Spleen (tissue), 11 donors: ENCODE measurements at regions not wholly inside any gene's neighbourhood (a gene's known extent, or its start where the extent isn't known, plus 50 kb on each side); places are given as distances from the start of the nearest gene placed in this dataset.

Experiments used
- DNase-seq: peaks from one replicate; pipeline ENCODE4 v3.0.0-alpha.2; 2020
- H3K27ac ChIP-seq, 8 donors: fragments of 200-600 bp; sonication (generic) in 7 of 8; 1 replicate in 4 of 8; 2 replicates in 4 of 8; pipeline versions ENCODE4 v1.5.0 to v1.8.0; 2016 to 2021; ENCODE audit warnings: inconsistent platforms in 4 of 8, mild to moderate bottlenecking in 4 of 8, moderate library complexity in 1 of 8
- H3K27me3 ChIP-seq, 7 donors: fragments of 200-600 bp; sonication (generic) in 6 of 7; replicated peaks in 1 of 7; 1 replicate in 4 of 7; 2 replicates in 3 of 7; pipeline versions ENCODE4 v1.5.0 to v1.8.0; 2016 to 2021; ENCODE audit warnings: inconsistent platforms in 3 of 7, mild to moderate bottlenecking in 1 of 7
- H3K36me3 ChIP-seq, 6 donors: fragments of 200-600 bp; sonication (generic) in 5 of 6; 1 replicate in 4 of 6; 2 replicates in 2 of 6; pipeline versions ENCODE4 v1.5.0 to v1.8.0; 2016 to 2021; ENCODE audit warnings: inconsistent platforms in 2 of 6
- H3K4me1 ChIP-seq, 6 donors: fragments of 200-600 bp; sonication (generic) in 5 of 6; 1 replicate in 3 of 6; 2 replicates in 3 of 6; pipeline versions ENCODE4 v1.5.0 to v1.8.0; 2016 to 2021; ENCODE audit warnings: inconsistent platforms in 3 of 6
- H3K4me3 ChIP-seq, 8 donors: fragments of 200-600 bp; sonication (generic) in 7 of 8; 1 replicate in 4 of 8; 2 replicates in 4 of 8; pipeline versions ENCODE4 v1.5.0 to v1.8.0; 2016 to 2021; ENCODE audit warnings: inconsistent platforms in 4 of 8, mild to moderate bottlenecking in 4 of 8, moderate library complexity in 2 of 8
- H3K9me3 ChIP-seq, 8 donors: fragments of 200-600 bp; sonication (generic) in 7 of 8; 1 replicate in 4 of 8; 2 replicates in 4 of 8; pipeline versions ENCODE4 v1.5.0 to v1.8.0; 2016 to 2021; ENCODE audit warnings: inconsistent platforms in 4 of 8
- CTCF ChIP-seq, 11 experiments: fragments of 200-600 bp in 7 of 11; fragments of 450-650 bp in 4 of 11; sonication (generic) in 4 of 11; IDR thresholded peaks in 8 of 11; conservative IDR thresholded peaks in 3 of 11; 1 replicate in 7 of 11; 2 replicates in 4 of 11; pipeline versions ENCODE4 v1.4.0 to v1.8.0; 2016 to 2021; ENCODE audit warnings: antibody characterized with exemption in 11 of 11, inconsistent platforms in 4 of 11, mild to moderate bottlenecking in 1 of 11
- POLR2A ChIP-seq, 3 donors: fragments of 450-650 bp; IDR thresholded peaks; one replicate each; pipeline ENCODE4 v1.5.1; 2017; ENCODE audit warnings: antibody characterized with exemption in 3 of 3, mild to moderate bottlenecking in 1 of 3
- POLR2AphosphoS5 ChIP-seq, 3 donors: sonication (generic); formaldehyde crosslinking; IDR thresholded peaks; one replicate each; pipeline ENCODE4 v1.5.1; 2017; ENCODE audit warnings: antibody characterized with exemption in 3 of 3
- WGBS, 5 donors: extraction: QIAGEN DNeasy Blood & Tissue Kit in 3 of 5; methylation state at CpG; one replicate each; pipeline versions ENCODE4 v1.1.5 to v1.1.7; 2013 to 2018; 5-methylcytosine and 5-hydroxymethylcytosine counted together
- intact Hi-C: fragments of 100-400 bp; cut with DNase I; formaldehyde crosslinking; loops from one replicate; pipeline ENCODE4 v1.15.0; 2023; ENCODE audit warnings: low total_unique reads
- donor health status: healthy with polysubstance abuse.
- donor health status: DM: no; HTN: no; CAD: no; lungs with moderate emphysema.
- donor health status: DM: no; HTN: no; CAD: no.
- donor health status: Bipolar disorder and iron deficiency.
- donor health status: healthy.
- donor health status: DM: no; HTN: no; CAD: no.
- donor health status: DM: yes; HTN: yes; CAD: no.

DNA sequence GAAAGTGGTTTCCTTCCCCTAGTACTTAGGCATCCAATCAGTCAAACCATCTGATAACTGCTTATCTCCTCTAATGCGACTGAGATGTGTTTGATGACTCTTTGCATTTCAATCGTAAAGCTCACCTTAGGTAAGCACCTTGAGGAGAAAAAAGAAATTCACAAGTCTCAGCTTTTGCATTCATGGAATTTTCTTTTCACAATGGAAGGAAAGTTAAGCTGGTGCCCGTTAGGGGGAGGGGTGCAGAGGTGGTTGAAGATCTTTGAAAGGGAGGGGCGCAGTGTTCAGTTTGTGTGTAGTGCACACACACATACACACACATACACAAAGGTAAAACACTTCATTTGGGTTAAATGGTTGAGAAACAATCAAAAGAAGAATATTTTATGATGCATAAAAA, 87.1 kb upstream of the SALL4 start:
- DNase-seq, result no peak
- Histone ChIP-seq H3K27me3 (peaks cover 0 to 2% (median 0%) of the 10 kb centered on the region in 7 donors), H3K36me3 (no peaks in the 10 kb centered on the region), H3K4me1 (no peaks in the 10 kb centered on the region), H3K27ac (no peak overlapping the region), H3K4me3 (no peak overlapping the region), H3K9me3 (no peaks in the 10 kb centered on the region)
- WGBS, 5 donors, result 49 to 65% (median 55%) methylated on average over 4 of the region's 4 CpGs
- TF ChIP-seq POLR2AphosphoS5 (IDR thresholded peaks at IDR 0.05), result no peak
- no peak for TF ChIP-seq CTCF (IDR thresholded peaks at IDR 0.05 in 8 of 11, conservative IDR thresholded peaks at IDR 0.05 in 3 of 11)
- TF ChIP-seq POLR2A (IDR thresholded peaks at IDR 0.05), result no peak
- intact Hi-C loops, result no loop called here

GRCh38 chr20:51888291-51888690, 86.0 kb upstream of the SALL4 start:
- Histone ChIP-seq H3K9me3 (no peaks in the 10 kb centered on the region), H3K27ac (no peak overlapping the region), H3K27me3 (peaks cover 0 to 2% (median 0%) of the 10 kb centered on the region in 7 donors), H3K4me1 (no peaks in the 10 kb centered on the region), H3K36me3 (no peaks in the 10 kb centered on the region), H3K4me3 (no peak overlapping the region)
- intact Hi-C loops, result no loop called here
- 84 to 91% (median 85%) methylated on average over 10 of the region's 10 CpGs for WGBS, 5 donors
- TF ChIP-seq CTCF (IDR thresholded peaks at IDR 0.05 in 8 of 11, conservative IDR thresholded peaks at IDR 0.05 in 3 of 11) (no peak), POLR2AphosphoS5 (IDR thresholded peaks at IDR 0.05) (no peak), POLR2A (IDR thresholded peaks at IDR 0.05) (no peak)
- DNase-seq, result no peak

- no peak for DNase-seq
- TF ChIP-seq CTCF (IDR thresholded peaks at IDR 0.05 in 8 of 11, conservative IDR thresholded peaks at IDR 0.05 in 3 of 11) (no peak), POLR2AphosphoS5 (IDR thresholded peaks at IDR 0.05) (no peak), POLR2A (IDR thresholded peaks at IDR 0.05) (no peak)
- Histone ChIP-seq H3K27me3 (peaks cover 0 to 2% (median 0%) of the 10 kb centered on the region in 7 donors), H3K4me3 (no peak overlapping the region), H3K4me1 (no peaks in the 10 kb centered on the region), H3K9me3 (no peaks in the 10 kb centered on the region), H3K36me3 (no peaks in the 10 kb centered on the region), H3K27ac (no peak overlapping the region)
- 68 to 82% (median 76%) methylated on average over 5 of the region's 5 CpGs for WGBS, 5 donors
- intact Hi-C loops, result no loop called here
Observed at GRCh38 chr20:51886891-51887608, 84.7 kb upstream of the SALL4 start.

- intact Hi-C loops, result no loop called here
- no peaks in the 10 kb centered on the region for H3K9me3 ChIP-seq
- no peak overlapping the region for H3K4me3 ChIP-seq
- TF ChIP-seq POLR2AphosphoS5 (IDR thresholded peaks at IDR 0.05) (no peak), POLR2A (IDR thresholded peaks at IDR 0.05) (no peak), CTCF (IDR thresholded peaks at IDR 0.05 in 8 of 11, conservative IDR thresholded peaks at IDR 0.05 in 3 of 11) (no peak)
- peaks cover 0 to 2% (median 0%) of the 10 kb centered on the region in 7 donors for H3K27me3 ChIP-seq
- WGBS, 5 donors, result 35 to 51% (median 44%) methylated on average over 2 of the region's 2 CpGs
- H3K4me1 ChIP-seq, result no peaks in the 10 kb centered on the region
- no peak overlapping the region for H3K27ac ChIP-seq
- no peak for DNase-seq
- no peaks in the 10 kb centered on the region for H3K36me3 ChIP-seq
Observed at GRCh38 chr20:51886341-51886740, 84.0 kb upstream of the SALL4 start.
